Dermis microvascular lymphatic vessel endothelial cell (primary cell): ENCODE measurements at regions not wholly inside any gene's neighbourhood (a gene's known extent, or its start where the extent isn't known, plus 50 kb on each side); places are given as distances from the start of the nearest gene placed in this dataset.
"Not testable (repeated sequence)": the region's sequence is repeated elsewhere in the genome, so short reads cannot be mapped to it uniquely, and the experiment has no call there.

Experiments
- DNase-seq, 2 donors: peaks; one replicate each; pipeline versions ENCODE4 v3.0.0 to v3.0.0-alpha.2; 2010; ENCODE audit warnings: low read depth in 2 of 2

DNA sequence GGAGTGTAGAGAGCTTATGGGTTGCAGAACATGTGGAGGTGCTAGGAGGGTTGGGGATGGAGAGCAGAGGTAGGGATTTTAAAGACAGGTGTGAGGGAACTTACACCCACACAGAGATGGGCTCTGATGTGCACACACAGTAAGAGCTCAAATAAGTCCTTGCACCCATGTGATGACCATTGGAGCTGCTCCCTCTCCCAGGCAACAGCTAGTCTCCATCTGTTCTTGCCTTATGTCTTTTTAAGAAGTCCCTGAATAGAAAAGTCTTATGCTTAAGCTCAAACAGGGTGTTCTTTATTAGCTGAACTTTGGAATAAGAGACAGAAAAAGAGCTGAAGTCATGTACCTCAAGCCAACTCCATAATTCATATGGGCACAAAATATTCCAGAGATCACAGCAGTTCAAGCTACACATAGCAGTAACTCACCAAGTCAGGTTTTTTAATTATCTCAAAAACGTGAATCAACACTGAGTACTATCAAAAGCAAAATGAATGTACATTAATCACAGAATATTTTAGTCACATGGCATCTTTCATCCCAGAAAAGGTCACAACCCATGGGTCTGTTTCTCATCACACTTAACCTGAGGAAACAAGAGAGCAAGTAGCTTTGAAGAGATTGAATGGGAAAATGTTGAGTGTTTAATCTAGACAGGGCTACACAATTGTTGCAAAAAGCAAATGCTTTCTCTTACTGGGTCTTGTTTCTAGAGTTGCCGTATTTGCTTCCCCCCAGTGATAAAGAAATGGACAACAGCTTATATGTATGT, 1513.6 kb upstream of the SEL1L start:
- DNase-seq = no peak

DNA sequence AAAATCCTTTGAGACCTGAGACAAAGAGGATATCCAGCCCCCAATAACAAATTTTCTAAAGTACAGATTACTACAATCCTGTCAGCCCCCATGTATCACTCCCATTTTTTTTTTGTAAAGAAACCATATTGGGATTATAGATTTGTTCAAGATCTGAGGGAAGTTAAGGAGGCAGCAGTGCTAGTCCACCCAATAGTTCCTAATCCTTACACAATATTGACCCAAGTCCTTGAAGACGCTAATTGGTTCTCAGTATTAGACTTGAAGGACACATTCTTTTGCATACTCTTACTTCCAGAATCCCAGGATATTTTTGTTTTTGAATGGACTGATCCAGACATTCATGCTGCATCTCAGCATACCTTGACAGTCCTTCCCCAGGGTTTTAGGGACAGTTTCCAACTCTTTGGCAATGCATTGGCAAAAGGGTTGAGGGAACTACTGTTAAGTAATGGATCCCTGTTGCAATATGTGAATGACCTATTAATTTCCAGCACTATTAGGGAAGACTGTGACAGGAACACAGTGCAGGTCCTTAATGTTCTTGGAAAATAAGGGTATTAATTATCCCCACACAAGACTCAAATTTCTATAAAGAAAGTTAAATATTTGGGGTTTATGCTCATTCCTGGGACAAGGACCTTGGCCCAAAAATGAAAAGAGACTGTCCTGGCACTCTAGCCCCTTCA, 1519.5 kb upstream of the SEL1L start:
- no peak for DNase-seq

DNA sequence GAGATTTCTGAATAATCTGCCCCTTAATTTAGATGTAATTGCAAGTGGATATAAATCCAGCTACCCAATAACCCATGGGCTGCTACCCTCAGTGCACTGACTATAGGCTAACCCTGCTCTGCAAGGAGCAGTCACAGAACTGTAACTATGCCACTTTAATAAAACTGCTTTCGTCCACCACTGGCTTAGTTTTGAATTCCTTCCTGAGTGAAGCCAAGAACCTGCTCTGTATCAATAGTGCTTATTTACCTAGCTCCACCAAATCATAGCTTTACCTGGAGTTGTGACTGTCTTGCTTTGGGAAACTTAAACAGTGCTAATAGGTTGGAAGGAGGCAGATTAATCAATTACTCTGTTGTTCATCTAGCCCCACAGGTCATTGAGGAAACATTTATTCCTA, 1524.4 kb upstream of the SEL1L start:
- DNase-seq = no peak

DNA sequence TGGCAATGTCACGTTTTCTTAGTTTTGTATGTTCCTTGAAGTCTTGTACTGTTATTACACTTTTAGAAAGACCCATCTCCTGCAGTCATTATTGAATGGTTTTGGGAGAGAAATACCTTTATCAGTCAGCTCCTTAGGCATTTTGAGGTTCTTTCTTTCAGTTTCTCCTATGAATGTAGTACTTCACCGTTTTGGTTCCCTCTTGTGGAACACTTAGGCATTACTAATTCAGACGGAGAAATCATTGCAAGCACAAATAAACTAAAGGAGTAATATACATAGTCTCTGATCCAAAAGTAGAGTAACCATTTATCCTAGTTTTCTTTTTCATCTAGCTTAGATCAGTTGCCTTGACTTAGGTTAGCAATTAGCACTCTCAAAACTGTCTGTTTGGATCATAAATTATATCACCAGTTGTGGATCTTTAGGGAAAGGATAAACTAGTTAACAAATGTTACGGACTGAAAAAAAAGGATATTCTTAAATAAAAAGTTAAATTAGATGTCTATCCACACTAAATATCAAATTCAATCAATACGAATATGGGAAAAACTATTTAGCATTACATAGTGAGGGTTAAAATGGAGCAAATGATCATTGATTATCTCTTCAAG, 1538.3 kb upstream of the SEL1L start:
- DNase-seq = no peak

DNA sequence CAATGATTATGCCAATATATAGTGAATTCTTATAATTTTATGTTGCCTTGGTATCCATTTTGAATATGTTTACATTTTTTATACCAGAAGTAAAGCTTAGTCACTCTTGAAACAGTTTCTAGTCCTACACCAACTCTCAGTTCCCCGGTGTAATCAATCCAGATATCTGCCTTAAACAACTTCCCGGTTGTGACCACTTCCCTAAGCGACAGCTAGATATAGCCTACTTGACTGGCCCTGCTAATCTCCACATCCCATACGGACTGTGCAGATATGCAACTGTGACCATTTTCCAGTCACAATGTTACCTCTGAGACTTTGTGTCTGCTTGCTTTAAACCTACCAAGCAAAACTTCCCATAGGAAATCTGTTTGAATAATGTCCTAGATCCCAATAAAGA, 1551.5 kb upstream of the SEL1L start:
- DNase-seq = no peak

DNA sequence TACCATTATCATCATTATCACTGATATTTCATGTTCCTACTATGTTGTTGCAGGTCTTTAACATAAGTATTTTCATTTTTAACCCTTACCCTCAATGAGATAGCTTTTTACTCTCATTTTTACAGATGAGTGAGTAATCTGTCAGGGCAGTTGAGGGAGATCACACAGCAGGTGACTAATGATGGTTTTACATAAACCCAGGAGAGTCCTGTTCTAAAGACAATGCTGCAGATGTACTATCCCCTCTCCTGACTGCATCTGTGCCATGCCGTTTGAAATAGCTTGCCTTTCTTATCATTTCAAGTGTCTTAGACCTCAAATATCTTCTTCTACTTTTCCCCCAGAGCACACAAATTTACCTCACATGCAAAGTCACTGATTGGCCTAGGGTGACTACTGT, 1552.1 kb upstream of the SEL1L start:
- DNase-seq = no peak

DNA sequence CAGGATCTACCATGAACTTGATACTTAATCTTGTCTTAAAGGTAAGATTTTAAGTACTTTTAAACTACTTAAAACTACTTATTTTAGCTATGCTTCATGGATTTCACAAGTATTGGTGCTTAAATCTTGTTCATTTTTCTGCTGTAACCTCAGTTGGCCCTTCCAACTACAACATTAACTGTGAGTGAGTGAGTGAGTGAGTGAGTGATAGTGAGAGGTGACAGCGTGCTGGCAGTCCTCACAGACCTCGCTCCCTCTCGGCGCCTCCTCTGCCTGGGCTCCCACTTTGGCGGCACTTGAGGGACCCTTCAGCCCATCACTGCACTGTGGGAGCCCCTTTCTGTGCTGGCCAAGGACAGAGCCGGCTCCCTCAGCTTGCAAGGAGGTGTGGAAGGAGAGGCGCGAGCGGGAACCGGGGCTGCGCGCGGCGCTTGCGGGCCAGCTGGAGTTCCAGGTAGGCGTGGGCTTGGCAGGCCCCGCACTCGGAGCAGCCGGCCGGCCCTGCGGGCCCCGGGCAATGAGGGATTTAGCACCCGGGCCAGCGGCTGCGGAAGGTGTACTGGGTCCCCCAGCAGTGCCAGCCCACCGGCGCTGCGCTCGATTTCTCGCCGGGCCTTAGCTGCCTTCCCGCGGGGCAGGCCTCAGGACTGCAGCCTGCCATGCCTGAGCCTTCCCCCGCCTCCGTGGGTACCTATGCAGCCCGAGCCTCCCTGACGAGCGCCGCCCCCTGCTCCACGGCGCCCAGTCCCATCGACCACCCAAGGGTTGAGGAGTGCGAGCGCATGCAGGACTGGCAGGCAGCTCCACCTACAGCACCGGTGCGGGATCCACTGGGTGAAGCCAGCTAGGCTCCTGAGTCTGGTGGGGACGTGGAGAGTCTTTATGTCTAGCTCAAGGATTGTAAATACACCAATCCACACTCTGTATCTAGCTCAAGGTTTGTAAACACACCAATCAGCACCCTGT, 1558.6 kb upstream of the SEL1L start:
- not testable (repeated sequence) for DNase-seq

DNA sequence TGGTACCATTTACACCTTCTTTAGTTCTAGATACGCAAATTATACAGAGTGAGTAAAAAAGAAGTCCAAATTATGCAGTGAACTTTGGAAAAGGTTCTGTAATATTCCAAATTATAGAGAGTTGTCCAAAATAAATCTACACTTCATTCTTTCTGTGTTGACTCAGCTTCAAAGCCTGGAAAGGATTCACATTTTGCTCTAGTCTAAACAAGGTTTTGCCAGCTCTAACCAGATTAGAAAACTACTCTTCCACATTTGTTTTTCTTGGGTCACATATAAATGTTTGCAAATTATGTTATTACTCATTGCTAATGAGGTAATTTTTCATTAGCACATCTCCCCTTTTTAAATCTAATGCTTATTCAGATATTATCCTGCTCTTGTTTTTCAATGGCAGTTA, 1562.4 kb upstream of the SEL1L start:
- DNase-seq = no peak

DNA sequence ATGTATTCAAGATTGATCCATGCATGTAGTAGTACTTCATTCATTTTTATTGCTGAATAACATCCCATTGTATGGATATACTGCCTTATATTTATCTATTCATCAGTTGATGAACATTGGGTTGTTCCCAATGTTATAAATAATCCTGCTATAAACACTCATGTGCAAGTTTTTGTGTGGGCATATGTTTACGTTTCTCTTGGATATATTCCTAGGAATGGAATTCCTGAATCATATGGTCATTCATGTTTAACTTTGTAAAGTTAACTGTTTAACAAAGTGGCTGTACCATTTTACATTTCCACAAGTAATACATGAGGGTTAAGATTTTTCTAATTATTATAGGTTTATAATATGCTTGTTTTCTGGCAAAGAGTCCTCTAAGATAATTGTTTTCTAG, 1568.2 kb upstream of the SEL1L start:
- DNase-seq = no peak

DNA sequence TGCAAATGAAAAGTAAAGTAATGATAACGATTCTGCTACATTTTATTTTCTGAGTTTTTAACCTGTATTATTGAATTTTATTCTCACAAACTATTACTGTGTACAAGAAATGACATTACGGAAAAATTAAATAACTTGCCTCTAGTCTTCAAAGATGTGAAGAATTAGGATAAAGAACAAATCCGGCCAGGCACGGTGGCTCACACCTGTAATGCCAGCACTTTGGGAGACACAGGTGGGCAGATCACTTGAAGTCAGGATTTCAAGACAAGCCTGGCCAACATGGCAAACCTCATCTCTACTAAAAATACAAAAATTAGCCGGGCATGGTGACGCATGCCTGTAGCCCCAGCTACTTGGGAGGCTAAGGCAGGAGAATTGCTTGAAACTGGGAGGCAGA, 1584.4 kb upstream of the SEL1L start:
- no peak for DNase-seq

DNA sequence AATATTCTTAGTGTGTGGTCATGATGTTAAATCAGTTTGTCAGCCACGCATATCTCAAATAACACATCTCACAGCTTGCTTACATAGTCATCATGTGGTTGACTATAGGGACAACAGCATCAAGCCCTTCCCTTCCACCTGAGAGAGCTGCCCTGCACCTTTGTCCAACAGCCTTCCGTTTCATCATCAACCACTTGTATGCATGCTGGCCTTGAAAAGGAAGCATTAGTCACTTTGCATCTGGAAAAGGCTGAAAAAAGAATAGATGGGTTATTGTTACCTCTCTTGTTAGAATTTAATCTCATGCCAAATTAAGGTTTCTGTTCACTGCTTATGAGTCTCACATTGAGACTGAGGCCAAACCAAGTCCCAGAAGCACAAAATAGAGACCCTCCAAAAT, 1586.5 kb upstream of the SEL1L start:
- DNase-seq = no peak

DNA sequence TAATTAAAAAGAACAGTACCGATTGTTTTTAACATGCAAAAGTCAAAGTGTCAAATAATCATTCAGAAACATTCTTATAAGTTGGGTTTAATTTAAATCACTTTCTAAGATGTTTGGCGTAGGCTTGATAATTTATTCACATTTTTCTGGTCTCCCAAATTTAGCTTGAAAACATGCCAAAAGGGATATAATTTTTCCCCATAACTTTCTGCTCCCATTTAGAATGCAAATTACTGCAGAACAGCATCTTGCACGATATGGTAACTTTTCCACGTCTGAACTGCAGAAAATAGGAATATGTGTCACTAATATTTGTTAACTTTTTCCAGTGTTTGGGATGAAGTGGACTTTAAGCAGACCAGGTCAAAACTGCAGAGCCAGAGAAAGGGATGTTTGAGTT, 1592.4 kb upstream of the SEL1L start:
- no peak for DNase-seq

DNA sequence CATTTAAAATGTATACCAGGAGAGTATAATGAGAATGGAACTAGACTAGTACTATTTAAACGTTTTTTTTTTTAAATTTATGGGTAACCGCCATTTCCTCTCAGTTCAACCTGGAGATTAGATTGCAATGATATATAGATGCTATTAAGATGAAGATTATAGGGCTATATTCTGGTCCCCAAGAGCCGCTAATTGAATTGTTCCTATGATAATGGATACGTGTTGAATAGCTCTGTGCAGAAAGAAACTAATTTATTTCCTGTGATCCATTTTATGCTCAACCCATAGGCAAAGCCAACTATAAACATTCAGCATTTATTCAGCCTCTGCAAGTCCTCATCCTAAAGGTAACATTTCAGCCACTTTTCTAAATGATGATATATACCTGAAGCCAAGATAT, 1595.1 kb upstream of the SEL1L start:
- no peak for DNase-seq

DNA sequence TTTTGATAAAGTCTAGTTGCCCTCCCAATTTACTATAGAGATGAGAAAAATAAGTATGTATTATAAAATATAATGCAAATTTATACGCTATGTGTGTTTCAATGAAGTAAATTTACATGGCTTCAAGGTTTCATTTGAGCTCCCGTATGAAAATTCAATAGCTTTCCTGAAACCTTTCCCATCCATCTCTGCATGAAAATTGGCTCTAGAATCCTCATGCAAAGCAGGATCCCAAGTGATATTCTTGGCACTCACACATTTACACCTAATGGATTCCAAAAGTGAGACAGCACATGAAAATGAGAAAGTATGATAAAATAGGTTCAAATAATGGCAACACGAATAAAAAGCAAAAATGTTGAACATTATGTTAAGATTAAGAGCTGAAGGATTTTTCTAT, 1595.8 kb upstream of the SEL1L start:
- no peak for DNase-seq

DNA sequence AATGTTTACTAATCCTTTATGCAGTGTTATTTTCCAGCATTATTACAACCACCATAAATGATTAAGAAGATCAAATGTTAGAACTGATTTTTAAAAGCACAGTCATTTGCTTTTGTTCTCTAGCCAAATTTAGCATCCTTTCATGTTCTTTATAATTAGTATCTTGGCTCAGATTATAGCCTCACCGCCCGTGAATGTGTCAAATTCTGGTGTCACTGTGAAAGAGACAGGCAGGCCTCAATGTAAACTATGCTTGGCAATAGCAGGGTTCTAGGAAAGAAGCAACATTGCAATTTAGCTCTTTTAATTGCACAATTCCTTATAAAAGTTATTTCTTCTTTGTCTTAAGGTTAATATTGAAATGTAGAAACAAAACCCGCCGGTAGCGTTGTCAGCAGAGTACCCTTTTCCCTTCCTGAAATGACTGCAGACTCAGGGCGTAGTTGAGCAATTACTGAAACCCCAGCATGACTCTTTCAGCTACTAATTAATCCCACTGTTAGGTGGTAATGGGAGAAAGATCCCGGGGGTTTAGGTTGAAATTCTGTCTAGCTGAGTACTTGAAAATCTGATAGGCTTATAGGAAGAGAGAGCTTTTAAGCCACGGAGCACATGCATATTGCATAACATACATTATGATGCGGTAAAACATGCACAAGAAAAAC, 1600.5 kb upstream of the SEL1L start:
- DNase-seq = no peak

DNA sequence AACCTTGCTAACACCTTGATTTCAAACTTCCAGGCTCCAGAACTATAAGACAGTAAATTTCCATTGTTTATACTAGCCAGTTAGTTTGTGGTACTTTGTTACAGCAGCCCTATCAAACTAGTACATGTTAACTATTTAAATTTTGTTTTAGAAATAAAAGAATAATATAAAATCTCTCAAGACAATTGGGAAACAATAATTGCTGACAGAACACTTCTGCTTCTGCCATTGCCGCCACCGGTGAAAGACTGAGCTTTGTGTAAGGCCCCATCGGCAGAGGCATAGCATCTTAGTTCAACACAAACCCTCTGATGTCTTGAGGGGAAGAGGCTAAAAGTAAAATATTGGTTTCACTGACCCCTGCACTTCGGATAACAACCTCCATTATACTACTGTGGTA, 1607.1 kb upstream of the SEL1L start:
- no peak for DNase-seq

DNA sequence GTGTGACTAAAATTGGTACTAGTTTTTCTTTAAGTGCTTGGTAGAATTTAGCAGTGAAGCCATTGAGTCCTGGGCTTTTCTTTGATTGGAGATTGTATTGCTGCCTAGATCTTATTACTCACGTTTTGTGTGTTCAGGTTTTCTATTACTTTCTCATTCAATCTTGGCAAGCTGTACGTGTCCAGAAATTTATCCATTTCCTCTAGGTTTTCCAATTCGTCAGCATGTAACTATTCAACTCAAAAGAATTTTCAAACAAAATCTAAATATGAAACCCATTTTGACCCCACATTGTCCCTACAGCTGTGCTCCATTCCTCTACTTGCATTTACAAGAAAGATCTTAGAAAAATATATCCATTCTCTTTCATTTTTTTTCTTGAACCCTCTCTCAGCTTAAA, 1613.4 kb upstream of the SEL1L start:
- DNase-seq = no peak

DNA sequence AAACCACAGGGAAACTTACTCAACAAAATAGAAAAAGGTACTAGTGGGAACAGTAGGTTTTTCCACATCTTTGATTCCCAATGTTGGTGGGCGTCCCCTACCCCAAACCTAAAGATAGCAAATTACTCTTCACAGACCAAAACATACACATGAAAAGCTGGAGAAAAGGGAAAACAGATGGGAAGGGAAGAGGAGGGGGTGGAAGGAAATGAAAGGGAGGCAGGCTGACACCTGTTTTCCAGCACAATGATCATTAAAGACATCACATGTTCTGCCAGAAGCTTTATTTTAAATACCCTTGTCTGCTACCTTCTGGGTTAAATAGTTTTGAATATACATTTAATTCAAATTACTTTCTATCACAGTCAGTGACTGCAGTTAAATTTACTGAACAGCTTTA, 1617.9 kb upstream of the SEL1L start:
- DNase-seq = no peak

DNA sequence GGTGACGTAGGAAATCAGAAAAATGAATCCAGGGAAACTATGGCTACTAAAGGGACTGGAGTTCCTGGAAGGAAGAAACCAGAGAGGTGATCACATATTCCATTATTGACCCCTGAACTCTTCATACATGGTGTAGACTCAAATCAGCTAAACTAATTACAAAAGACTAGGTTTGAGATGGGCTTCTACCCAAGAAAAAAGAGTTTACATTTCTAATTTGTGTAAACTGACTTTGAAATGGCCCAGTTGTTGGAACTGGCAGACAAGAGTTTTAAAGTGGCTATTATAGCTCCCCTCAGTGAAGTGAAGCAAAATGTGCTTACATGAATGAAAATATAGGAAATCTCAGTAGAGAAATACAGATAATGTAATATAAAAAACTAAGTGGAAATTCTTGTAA, 1619.4 kb upstream of the SEL1L start:
- DNase-seq = no peak

DNA sequence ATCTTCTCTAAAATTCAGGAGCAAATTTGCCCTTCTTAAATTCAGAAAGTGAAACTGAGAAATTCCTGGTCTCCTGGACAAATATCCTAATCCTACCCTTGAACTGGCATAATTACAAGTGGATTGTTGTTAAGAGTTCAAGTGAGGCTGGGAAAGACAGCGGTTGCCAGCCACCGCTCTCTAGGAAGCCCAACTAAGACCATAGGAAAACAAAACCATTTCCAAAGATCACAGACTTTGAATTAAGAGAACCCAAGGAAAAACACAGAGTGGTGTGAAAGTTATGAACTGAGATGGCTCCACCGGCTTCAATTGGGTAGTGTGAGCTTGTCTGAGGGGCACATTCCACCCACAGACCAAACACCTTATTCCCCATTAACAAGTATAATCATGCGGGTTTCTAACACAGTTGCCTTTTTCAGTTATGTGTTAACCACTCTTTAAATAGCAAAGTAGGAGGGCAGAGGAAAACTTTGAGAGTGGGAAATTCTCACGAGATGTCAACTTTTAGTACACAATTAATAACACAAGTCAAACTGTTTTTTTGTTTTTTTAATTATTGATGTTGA, 1628.8 kb upstream of the SEL1L start:
- no peak for DNase-seq

DNA sequence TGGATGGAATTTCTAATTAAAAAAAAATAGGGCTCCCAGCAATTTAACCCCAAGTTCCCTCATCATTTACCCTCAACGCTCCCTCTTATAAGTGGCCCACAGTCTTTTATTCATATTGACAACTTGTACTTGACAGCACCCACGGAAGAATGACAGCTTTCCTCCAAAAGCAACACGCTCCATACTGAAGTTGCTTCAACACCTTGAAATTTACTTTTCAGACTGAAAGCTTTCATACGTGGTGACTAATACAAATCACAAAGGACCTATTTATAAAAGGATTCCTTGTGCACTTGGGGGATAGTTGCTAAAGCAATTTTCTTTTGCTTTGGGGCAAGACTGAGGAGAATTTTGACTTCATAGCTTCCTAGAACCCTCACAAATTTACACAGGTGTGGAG, 1629.4 kb upstream of the SEL1L start:
- DNase-seq = no peak
